ENCODE measurements at regions not wholly inside any gene's neighbourhood (a gene's known extent, or its start where the extent isn't known, plus 50 kb on each side); places are given as distances from the start of the nearest gene placed in this dataset.

DNA sequence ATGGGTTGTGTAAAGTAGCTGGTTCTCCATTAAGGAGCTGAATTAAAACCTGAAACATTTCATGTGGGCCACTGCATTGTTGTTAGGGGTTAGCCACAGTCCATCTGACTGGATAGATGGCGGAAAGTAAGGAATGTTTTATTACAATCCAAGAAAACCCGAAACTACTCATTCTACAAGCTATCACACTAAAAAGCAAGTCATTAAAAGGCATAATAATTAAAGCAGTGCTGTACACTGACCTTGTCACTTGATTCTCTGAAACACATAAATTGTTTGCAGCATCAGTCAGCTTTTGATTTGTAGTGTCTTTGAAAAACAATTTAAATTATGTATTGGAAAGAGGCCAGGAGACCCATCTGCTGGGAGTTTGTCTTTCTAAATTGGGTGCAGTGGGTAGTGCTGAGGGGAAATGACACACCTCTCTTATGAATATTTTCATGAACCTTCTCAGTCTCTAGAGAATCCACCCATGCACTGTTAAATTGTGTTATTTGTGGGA, 75.7 kb upstream of the ANK2 start:
- H3K4me3 ChIP-seq = no peak overlapping the region
- intact Hi-C loops (cut with DNase I) = no loop called here
- no peak overlapping the region for H3K27ac ChIP-seq
- no peaks in the 10 kb centered on the region for H3K27me3 ChIP-seq
- no peaks in the 10 kb centered on the region for H3K4me1 ChIP-seq
- no peaks in the 10 kb centered on the region for H3K36me3 ChIP-seq
- TF ChIP-seq, protein P1, sequence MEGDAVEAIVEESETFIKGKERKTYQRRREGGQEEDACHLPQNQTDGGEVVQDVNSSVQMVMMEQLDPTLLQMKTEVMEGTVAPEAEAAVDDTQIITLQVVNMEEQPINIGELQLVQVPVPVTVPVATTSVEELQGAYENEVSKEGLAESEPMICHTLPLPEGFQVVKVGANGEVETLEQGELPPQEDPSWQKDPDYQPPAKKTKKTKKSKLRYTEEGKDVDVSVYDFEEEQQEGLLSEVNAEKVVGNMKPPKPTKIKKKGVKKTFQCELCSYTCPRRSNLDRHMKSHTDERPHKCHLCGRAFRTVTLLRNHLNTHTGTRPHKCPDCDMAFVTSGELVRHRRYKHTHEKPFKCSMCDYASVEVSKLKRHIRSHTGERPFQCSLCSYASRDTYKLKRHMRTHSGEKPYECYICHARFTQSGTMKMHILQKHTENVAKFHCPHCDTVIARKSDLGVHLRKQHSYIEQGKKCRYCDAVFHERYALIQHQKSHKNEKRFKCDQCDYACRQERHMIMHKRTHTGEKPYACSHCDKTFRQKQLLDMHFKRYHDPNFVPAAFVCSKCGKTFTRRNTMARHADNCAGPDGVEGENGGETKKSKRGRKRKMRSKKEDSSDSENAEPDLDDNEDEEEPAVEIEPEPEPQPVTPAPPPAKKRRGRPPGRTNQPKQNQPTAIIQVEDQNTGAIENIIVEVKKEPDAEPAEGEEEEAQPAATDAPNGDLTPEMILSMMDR (IDR thresholded peaks at IDR 0.05) = no peak
- no peak for DNase-seq (ENCODE audit: low spot score in 2 of 2)
- no peaks in the 10 kb centered on the region for H3K9me3 ChIP-seq

DNA sequence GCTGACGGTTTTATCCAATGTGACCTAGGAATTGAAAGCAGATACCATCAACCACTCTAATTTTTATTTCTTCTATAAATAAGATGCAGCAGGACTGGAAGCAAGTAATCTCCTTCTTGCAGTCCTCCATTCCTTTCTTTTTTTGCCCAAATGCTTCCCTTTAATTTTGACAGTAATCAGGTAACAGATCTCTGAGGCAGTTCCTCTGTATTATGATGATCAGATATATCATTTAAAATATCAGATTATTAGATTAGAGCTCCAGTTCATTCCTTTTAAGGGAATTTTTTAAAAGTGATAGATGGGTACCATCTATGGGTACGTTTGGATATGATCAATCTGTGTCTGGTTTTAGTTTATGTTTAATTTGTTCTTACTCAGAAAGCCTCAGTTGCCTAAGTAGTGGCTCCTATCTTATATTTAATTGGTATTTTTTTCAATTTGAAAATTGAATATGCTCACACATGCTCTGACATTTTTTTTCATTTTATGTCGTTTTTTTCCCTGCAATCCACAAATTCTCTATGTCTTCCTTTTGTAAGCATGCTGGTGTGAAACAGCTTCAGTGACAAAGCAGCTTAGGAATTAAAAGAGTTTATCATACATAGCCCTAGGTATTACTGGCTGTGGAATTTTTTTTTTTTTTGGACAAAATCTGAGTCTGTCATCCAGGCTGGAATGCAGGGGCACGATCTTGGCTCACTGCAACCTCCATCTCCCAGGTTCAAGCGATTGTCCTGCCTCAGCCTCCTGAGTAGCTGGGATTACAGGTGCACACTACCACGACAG, 73.7 kb upstream of the ANK2 start:
- intact Hi-C loops (cut with DNase I) = no loop called here
- no peak for DNase-seq (ENCODE audit: low spot score in 2 of 2)
- TF ChIP-seq, protein P1 (IDR thresholded peaks at IDR 0.05) = no peak
- Histone ChIP-seq H3K27ac (no peak overlapping the region), H3K4me3 (no peak overlapping the region), H3K27me3 (no peaks in the 10 kb centered on the region), H3K9me3 (no peaks in the 10 kb centered on the region), H3K4me1 (no peaks in the 10 kb centered on the region), H3K36me3 (no peaks in the 10 kb centered on the region)

DNA sequence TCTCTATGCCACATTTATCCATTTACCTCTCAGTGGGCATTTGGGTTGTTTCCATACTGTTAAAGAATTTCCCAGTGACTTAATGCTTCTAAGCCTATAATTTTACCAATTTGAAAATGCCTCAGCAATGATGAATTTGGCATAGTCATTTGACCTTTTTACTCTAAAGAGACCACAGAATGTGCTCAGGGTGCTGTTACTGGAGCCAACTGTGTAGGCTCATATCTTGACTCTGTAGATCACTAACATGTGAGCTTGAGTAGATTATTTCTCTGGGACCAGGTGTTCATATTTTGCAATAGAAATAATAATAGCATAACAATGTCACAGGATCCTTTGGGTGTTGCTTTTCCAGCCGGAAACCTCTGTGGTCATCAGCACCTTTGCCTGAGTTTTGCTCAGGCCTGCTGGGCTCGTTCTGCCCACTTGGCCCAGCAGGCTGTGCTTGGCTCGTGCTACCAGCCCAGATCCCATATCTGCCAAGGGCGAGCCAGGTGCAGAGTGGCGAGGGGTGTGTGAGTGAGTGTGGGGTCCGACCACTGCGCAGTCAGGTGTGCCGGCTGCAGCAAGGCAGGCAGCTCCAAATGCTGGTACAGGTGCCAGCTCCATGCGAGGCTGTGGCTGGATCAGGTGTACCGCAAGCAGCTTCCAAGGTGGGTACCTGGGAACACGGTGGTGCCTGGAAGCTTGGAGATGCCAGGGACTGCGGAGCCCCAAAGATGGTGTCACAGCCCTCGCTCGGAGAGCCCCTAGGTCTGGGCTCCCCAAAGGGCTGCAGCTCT, 70.6 kb upstream of the ANK2 start:
- TF ChIP-seq, protein P1 (IDR thresholded peaks at IDR 0.05) = no peak
- Histone ChIP-seq H3K9me3 (no peaks in the 10 kb centered on the region), H3K4me1 (no peaks in the 10 kb centered on the region), H3K27ac (no peak overlapping the region), H3K27me3 (no peaks in the 10 kb centered on the region), H3K4me3 (no peak overlapping the region), H3K36me3 (no peaks in the 10 kb centered on the region)
- intact Hi-C loops (cut with DNase I) = no loop called here
- no peak for DNase-seq (ENCODE audit: low spot score in 2 of 2)

DNA sequence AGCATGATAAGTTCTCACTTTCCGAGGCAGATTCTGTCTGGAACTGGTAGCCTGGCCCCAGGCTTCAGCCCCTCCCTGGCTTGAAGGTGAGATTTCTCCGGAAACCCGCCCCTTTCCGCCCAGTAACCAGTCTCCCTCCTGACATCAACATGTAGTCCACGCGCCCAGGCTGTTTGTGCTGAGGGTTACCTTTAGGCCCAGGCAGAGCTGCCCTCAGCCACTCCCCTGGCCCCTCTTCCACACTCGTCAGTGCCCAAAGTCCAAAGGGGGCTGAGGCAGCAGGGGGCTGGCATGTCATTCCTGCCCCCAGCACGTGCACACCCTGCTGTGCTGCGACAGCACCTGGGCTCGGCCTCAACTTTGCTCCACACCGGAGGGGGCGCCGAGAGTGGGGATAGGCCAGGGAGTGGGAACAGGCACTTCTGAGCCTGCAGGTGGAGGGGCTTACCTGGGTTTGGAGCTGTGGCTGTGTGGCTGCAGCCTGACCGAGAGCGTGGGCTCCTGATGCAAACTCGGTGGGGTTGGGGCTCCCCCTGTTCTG, 69.5 kb upstream of the ANK2 start:
- H3K4me3 ChIP-seq = no peak overlapping the region
- no peaks in the 10 kb centered on the region for H3K4me1 ChIP-seq
- TF ChIP-seq, protein P1 (IDR thresholded peaks at IDR 0.05) = no peak
- H3K36me3 ChIP-seq = no peaks in the 10 kb centered on the region
- no peaks in the 10 kb centered on the region for H3K9me3 ChIP-seq
- no peak overlapping the region for H3K27ac ChIP-seq
- intact Hi-C loops (cut with DNase I) = no loop called here
- H3K27me3 ChIP-seq = no peaks in the 10 kb centered on the region
- no peak for DNase-seq (ENCODE audit: low spot score in 2 of 2)

DNA sequence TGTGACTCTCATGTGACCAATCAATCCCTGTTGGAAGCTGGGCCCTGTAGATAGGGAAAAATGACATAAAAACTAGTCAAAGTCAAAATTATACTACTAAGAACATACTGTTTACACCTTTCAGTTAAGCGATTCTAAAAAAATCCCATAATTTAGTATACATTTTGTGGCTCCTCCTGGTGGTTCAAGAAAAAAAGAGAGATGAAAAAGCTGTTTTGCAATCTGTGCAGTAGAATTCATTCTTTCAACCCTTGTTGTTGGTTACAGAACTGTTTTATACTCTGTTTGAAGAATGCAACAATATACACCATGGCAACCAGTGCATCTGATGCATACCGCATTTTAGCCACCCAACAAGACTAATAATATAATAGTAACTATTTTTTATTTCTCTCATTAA, 66.8 kb upstream of the ANK2 start:
- no peak for DNase-seq (ENCODE audit: low spot score in 2 of 2)
- intact Hi-C loops (cut with DNase I) = no loop called here
- no peaks in the 10 kb centered on the region for H3K4me1 ChIP-seq
- H3K4me3 ChIP-seq = no peak overlapping the region
- no peaks in the 10 kb centered on the region for H3K9me3 ChIP-seq
- H3K36me3 ChIP-seq = no peaks in the 10 kb centered on the region
- no peaks in the 10 kb centered on the region for H3K27me3 ChIP-seq
- TF ChIP-seq, protein P1 (IDR thresholded peaks at IDR 0.05) = no peak
- H3K27ac ChIP-seq = no peak overlapping the region
